BJ (cell line): ENCODE measurements at regions not wholly inside any gene's neighbourhood (a gene's known extent, or its start where the extent isn't known, plus 50 kb on each side); places are given as distances from the start of the nearest gene placed in this dataset.

Source experiments
- CTCF ChIA-PET: fragments of 350-600 bp; formaldehyde crosslinking; extraction: SDS; loops from one replicate; lab custom pipeline; 2021; ENCODE audit warnings: antibody characterized with exemption, inconsistent platforms; lab: Yijun Ruan, JAX
- POLR2A ChIA-PET: fragments of 300-600 bp; sonication (Branson Sonifier 250); formaldehyde crosslinking; extraction: SDS; loops from one replicate; lab custom pipeline; 2021; ENCODE audit warnings: antibody characterized with exemption; lab: Charles Lee
- DNase-seq: peaks from one replicate; pipeline ENCODE4 v3.0.0-alpha.2; 2011; ENCODE audit warnings: low read depth
- H3K27me3 ChIP-seq: 2 replicates; pipeline ENCODE4 v1.6.0; 2011; ENCODE audit warnings: low read length; ENCODE audit not compliant: control insufficient read depth, insufficient read depth
- H3K36me3 ChIP-seq: 2 replicates; pipeline ENCODE4 v1.5.1; 2011; ENCODE audit warnings: low read length; ENCODE audit not compliant: control insufficient read depth, insufficient read depth
- H3K4me3 ChIP-seq: 2 replicates; pipeline ENCODE4 v1.5.1; 2011; ENCODE audit warnings: low read depth, mild to moderate bottlenecking, control low read depth, low read length
- CTCF ChIP-seq: IDR thresholded peaks from 2 replicates; pipeline ENCODE4 v1.5.1; 2011; ENCODE audit warnings: low read depth, mild to moderate bottlenecking, control low read depth, inconsistent platforms, low read length, moderate library complexity; ENCODE audit not compliant: insufficient read depth

- no peaks in the 10 kb centered on the region for H3K36me3 ChIP-seq
- no peak for DNase-seq
- no peak for TF ChIP-seq CTCF
- H3K4me3 ChIP-seq = no peak overlapping the region
- CTCF ChIA-PET = no interaction called here
- POLR2A ChIA-PET = no interaction called here
- H3K27me3 ChIP-seq = peaks cover 2% of the 10 kb centered on the region; the same call in 1 of the 2 replicates
Observed at GRCh38 chr14:36451310-36452065, 68.5 kb downstream of the NKX2-1 start.

GRCh38 chr14:36450550-36450949 lies 69.5 kb downstream of the NKX2-1 start:
- ChIA-PET CTCF (no interaction called here), POLR2A (no interaction called here)
- no peak for TF ChIP-seq CTCF
- Histone ChIP-seq H3K27me3 (peaks cover 2% of the 10 kb centered on the region; the same call in 1 of the 2 replicates), H3K36me3 (no peaks in the 10 kb centered on the region), H3K4me3 (no peak overlapping the region)
- no peak for DNase-seq

- Histone ChIP-seq H3K36me3 (no peaks in the 10 kb centered on the region), H3K27me3 (peaks cover 2% of the 10 kb centered on the region; the same call in 1 of the 2 replicates), H3K4me3 (no peak overlapping the region)
- POLR2A ChIA-PET = no interaction called here
- no peak for TF ChIP-seq CTCF
- CTCF ChIA-PET = no interaction called here
- DNase-seq = no peak
Observed at GRCh38 chr14:36449903-36450302, 70.1 kb downstream of the NKX2-1 start.

- CTCF ChIA-PET = interaction anchor here (1.1 kb wide), 1 partner anchor 9 kb away, joined by 3 read pairs; no protein-coding TSS in a partner anchor
- POLR2A ChIA-PET = no interaction called here
Observed at GRCh38 chr14:36443374-36443773, 76.7 kb downstream of the NKX2-1 start.

GRCh38 chr14:36442824-36443241 lies 77.2 kb downstream of the NKX2-1 start:
- CTCF ChIA-PET = interaction anchor here (1.1 kb wide), 1 partner anchor 9 kb away, joined by 3 read pairs; no protein-coding TSS in a partner anchor
- no peaks in the 10 kb centered on the region for H3K36me3 ChIP-seq
- H3K27me3 ChIP-seq = no peaks in the 10 kb centered on the region
- DNase-seq = no peak
- POLR2A ChIA-PET = no interaction called here
- TF ChIP-seq CTCF = no peak
- no peak overlapping the region for H3K4me3 ChIP-seq

More at GRCh38 chr14:36443374-36443773, 76.7 kb downstream of the NKX2-1 start:
- no peak for DNase-seq
- Histone ChIP-seq H3K36me3 (no peaks in the 10 kb centered on the region), H3K4me3 (no peak overlapping the region), H3K27me3 (no peaks in the 10 kb centered on the region)
- no peak for TF ChIP-seq CTCF
